HepG2 (cell line): ENCODE measurements at regions not wholly inside any gene's neighbourhood (a gene's known extent, or its start where the extent isn't known, plus 50 kb on each side); places are given as distances from the start of the nearest gene placed in this dataset.

Experiments
- KDM2A ChIP-seq: sonication (generic); formaldehyde crosslinking; IDR thresholded peaks from 2 replicates; pipeline ENCODE4 v1.4.0; 2020; ENCODE audit warnings: low read depth, missing genetic modification reagents, borderline replicate concordance
- TAF1 ChIP-seq: sonication (generic); formaldehyde crosslinking; IDR thresholded peaks from 2 replicates; pipeline ENCODE4 v1.4.0; 2020; ENCODE audit warnings: missing genetic modification reagents
- ZNF282 ChIP-seq: fragments of 450-650 bp; IDR thresholded peaks from 2 replicates; pipeline ENCODE4 v1.6.1; 2018; ENCODE audit not compliant: partially characterized antibody

- TF ChIP-seq ZNF282: no peak
- TF ChIP-seq KDM2A (CRISPR knock-in tag): no peak
- no peak for TF ChIP-seq TAF1 (CRISPR knock-in tag)
These were observed 115.7 kb upstream of the GDF10 start for GRCh38 chr10:47184273-47184672.
